Neural progenitor cell (in vitro differentiated cells): ENCODE measurements at regions not wholly inside any gene's neighbourhood (a gene's known extent, or its start where the extent isn't known, plus 50 kb on each side); places are given as distances from the start of the nearest gene placed in this dataset.

Experiments
- CTCF ChIP-seq: fragments of 200-600 bp; sonication (generic); IDR thresholded peaks from 2 replicates; pipeline ENCODE4 v1.5.1; 2017; ENCODE audit warnings: antibody characterized with exemption, mild to moderate bottlenecking
- EZH2 ChIP-seq: fragments of 200-600 bp; sonication (generic); IDR thresholded peaks from 2 replicates; pipeline ENCODE4 v1.6.1; 2017; ENCODE audit warnings: antibody characterized with exemption, mild to moderate bottlenecking, moderate library complexity
- EZH2phosphoT487 ChIP-seq: fragments of 200-600 bp; sonication (generic); IDR thresholded peaks from 2 replicates; pipeline ENCODE4 v1.6.1; 2017; ENCODE audit warnings: antibody characterized with exemption

GRCh38 chr6:14555804-14556203, 438.2 kb downstream of the CD83 start:
- TF ChIP-seq CTCF (no peak), EZH2 (no peak), EZH2phosphoT487 (no peak)
